ENCODE measurements at regions not wholly inside any gene's neighbourhood (a gene's known extent, or its start where the extent isn't known, plus 50 kb on each side); places are given as distances from the start of the nearest gene placed in this dataset.

- Histone ChIP-seq H3K4me3 (no peak overlapping the region), H3K36me3 (no peaks in the 10 kb centered on the region), H3K4me1 (peaks cover 11 to 20% (median 15%) of the 10 kb centered on the region in 3 donors), H3K9me3 (no peaks in the 10 kb centered on the region), H3K27ac (peak overlapping the region in 1 of 4 donors; percentile 14), H3K27me3 (no peaks in the 10 kb centered on the region)
- ATAC-seq, result no peak
- no peak for DNase-seq
- 49 to 52% methylated on average over 2 of the region's 2 CpGs for WGBS, 2 donors
- no peak for FAIRE-seq
- intact Hi-C loops (cut with DNase I), result no loop called here
- no peak for TF ChIP-seq CTCF (IDR thresholded peaks at IDR 0.05)
These were observed 81.1 kb downstream of the SOWAHC start for GRCh38 chr2:109695290-109695689.

GRCh38 chr2:109699646-109700045, 85.5 kb downstream of the SOWAHC start:
- WGBS, 2 donors, result 28 to 31% methylated on average over 7 of the region's 7 CpGs
- DNase-seq, result no peak
- no peak for FAIRE-seq
- intact Hi-C loops (cut with DNase I), result no loop called here
- peak overlapping the region; percentile 11 to 64 (median 38) for H3K27ac ChIP-seq
- H3K4me1 ChIP-seq, result peaks cover 0 to 9% (median 0%) of the 10 kb centered on the region in 3 donors
- no peaks in the 10 kb centered on the region for H3K9me3 ChIP-seq
- ATAC-seq, result peak; percentile 46 to 72 (median 70)
- no peaks in the 10 kb centered on the region for H3K27me3 ChIP-seq
- no peaks in the 10 kb centered on the region for H3K36me3 ChIP-seq
- TF ChIP-seq CTCF (IDR thresholded peaks at IDR 0.05), result no peak
- H3K4me3 ChIP-seq, result no peak overlapping the region

- no peak for ATAC-seq
- no peak for FAIRE-seq
- no peaks in the 10 kb centered on the region for H3K36me3 ChIP-seq
- TF ChIP-seq CTCF (IDR thresholded peaks at IDR 0.05), result no peak
- 74 to 75% methylated on average over 11 of the region's 11 CpGs for WGBS, 2 donors
- H3K4me1 ChIP-seq, result peaks cover 0 to 9% (median 0%) of the 10 kb centered on the region in 3 donors
- H3K9me3 ChIP-seq, result no peaks in the 10 kb centered on the region
- no peak for DNase-seq
- no peaks in the 10 kb centered on the region for H3K27me3 ChIP-seq
- intact Hi-C loops (cut with DNase I), result no loop called here
- H3K4me3 ChIP-seq, result no peak overlapping the region
- H3K27ac ChIP-seq, result peak overlapping the region in 1 of 4 donors; percentile 64
These were observed 86.6 kb downstream of the SOWAHC start for GRCh38 chr2:109700680-109701274.

GRCh38 chr2:109701362-109701761, 87.2 kb downstream of the SOWAHC start:
- Histone ChIP-seq H3K4me3 (no peak overlapping the region), H3K27me3 (no peaks in the 10 kb centered on the region), H3K4me1 (peaks cover 0 to 9% (median 0%) of the 10 kb centered on the region in 3 donors), H3K27ac (no peak overlapping the region), H3K9me3 (no peaks in the 10 kb centered on the region), H3K36me3 (no peaks in the 10 kb centered on the region)
- 82 to 86% methylated on average over 7 of the region's 7 CpGs for WGBS, 2 donors
- ATAC-seq, result no peak
- FAIRE-seq, result no peak
- TF ChIP-seq CTCF (IDR thresholded peaks at IDR 0.05), result no peak
- DNase-seq, result no peak
- intact Hi-C loops (cut with DNase I), result no loop called here

GRCh38 chr2:109702250-109702985, 88.3 kb downstream of the SOWAHC start:
- peak overlapping the region in 2 of 4 donors; percentile 55 to 62 for H3K27ac ChIP-seq
- intact Hi-C loops (cut with DNase I), result no loop called here
- TF ChIP-seq CTCF (IDR thresholded peaks at IDR 0.05), result no peak
- no peaks in the 10 kb centered on the region for H3K36me3 ChIP-seq
- H3K4me3 ChIP-seq, result no peak overlapping the region
- FAIRE-seq, result no peak
- no peak for DNase-seq
- peaks cover 0 to 9% (median 0%) of the 10 kb centered on the region in 3 donors for H3K4me1 ChIP-seq
- H3K9me3 ChIP-seq, result no peaks in the 10 kb centered on the region
- 60 to 66% methylated on average over 9 of the region's 9 CpGs for WGBS, 2 donors
- H3K27me3 ChIP-seq, result no peaks in the 10 kb centered on the region
- peak; percentile 32 to 75 (median 57) for ATAC-seq
